ENCODE measurements at regions not wholly inside any gene's neighbourhood (a gene's known extent, or its start where the extent isn't known, plus 50 kb on each side); places are given as distances from the start of the nearest gene placed in this dataset.

DNA sequence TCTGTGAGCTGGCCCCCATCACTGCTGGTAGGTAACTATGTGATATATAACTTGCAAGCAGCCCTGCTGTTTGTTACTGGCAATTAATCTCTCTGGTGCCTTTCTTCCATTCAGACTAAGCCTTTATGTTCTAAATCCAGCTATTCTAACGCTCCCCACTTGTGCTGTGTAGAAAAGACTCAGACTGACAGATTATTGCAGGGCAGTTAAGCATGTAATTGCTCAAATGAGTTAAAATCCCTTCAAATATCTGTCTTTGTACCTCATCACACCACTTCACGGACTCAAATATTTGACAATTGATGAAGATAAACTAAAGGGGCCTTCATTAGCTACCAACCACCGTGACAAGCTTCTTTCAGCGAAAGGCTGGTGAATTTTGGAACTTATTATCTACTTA lies 416.2 kb downstream of the NR2F2 start:
- DNase-seq = no peak

DNA sequence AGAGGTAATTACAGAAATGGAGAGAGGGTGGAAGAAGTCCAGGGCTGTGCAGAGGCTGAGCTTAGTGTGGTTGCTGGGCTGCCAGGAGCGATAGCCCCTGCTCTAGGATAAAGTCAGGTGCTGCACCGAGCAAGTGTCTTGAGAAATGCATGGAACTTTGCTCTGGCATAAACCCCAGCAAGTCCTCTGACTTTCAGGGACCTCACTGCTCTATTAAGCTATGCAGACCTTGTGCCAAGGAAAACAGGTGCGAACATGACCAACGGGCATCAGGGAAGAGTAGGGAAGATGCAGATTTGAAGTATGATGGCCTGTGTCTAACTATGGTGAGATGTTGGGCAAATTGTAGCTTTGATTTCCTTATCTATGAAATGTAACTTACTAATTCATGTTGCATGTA lies 416.8 kb downstream of the NR2F2 start:
- no peak for DNase-seq

DNA sequence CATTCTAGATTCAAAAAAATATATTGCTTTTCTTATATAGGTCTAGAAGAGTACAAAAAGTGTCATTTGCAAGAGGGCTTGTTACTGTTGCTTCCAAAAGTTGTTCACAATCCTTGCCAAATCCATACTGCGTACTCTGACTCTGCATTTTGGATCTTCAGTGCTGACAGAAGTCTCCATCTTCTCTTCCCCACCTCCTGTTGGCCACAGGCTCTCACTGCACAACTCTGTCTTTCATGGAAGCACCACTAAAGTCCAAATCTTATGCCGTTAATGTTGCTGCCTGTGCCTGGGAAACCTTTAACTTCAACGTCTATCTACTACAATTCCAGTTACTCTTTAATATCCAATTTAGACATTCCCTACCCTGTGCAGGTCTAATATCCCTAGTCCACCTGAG lies 419.9 kb downstream of the NR2F2 start:
- no peak for DNase-seq

DNA sequence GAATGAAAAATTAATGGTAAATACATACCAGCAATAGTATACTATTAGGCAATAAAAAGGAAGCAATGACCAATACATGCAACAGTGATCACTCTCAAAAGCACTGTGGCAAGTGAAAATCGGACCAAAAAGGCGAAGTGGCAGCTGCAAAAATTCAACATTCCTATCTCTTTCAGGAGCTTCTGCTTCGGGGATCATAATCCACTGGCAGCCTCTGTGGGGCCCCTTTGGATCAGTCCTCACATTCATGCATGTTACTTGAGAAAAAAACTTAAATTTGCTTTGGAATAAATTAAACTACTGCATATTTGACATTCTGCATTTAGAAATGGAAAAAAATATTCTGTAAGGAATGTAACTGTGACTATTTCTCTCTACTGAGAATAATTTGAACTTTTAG lies 425.6 kb downstream of the NR2F2 start:
- no peak for DNase-seq

DNA sequence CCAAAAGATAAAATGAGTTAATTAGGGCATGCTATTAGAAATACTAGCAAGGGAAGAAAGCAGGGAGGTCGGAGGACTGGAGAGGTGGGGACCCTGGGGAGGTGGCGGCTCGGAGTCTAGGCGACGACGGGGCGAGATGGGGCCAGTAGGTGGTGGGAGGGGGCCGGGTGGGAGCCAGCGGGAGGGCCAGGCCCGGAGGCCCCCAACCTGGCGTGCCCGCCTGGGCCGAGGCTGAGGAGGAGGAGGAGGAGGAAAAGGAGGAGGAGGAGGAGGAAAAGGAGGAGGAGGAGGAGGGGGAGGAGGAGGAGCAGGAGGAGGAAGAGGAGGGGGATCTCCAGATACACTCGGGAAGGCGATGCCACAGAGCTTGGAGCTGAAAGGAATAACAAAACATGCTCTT lies 426.2 kb downstream of the NR2F2 start:
- no peak for DNase-seq

DNA sequence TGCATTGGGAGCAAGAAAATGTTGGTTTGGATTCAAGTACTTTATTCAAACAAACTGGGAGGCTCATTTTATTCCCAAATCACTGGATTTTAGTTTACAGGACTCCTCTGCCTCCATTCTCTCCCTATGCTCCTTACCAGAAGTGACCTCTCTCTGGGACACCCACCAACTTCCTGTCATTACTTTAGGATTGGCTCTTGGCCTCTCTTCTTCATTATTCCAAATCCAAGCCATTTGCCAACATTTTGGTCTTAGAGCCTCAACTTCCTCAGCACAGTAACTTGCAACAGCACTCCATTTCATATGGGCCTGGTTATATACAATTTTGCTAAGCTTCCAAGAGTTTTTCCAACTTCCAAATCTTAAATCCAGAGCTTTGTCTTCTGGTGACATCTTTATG lies 432.1 kb downstream of the NR2F2 start:
- DNase-seq = no peak

DNA sequence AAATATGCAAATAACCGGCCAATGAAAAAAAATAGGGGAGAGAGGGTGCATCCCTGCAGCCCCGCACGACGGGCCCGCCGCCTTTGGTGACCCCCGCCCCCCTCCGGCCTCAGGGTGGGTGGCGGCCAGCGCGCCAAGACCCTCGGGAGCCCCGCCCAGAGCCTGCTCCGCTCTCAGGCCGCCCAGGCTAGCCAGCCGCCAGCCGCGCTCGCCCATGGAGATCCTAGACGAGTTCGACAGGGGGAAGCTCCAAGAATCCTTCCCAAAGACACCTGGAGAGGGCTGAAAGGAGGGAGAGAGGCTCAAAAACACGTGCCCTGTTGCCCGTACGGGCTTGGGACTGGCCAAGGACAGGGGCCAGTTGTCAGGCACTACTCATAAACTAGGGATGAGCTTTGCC lies 434.0 kb downstream of the NR2F2 start:
- no peak for DNase-seq

DNA sequence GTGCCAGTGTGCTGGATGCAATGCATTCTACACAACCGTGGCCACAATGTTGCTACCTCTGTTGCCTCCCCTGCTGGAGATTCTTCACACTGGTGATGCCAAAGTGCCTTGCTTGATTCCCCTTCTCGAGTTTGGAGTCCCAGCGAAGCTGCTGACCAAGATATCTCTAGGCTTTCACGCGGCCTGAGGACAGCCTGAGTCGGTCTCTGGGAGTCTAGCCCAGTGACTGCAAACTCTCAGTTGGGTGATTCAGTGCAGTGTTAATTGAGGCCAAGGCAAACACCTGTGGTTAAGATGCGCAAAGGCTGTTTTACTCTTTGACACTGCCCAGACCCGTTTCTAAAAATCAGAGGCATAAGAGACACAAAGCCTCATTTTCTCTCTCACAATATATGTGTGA lies 434.4 kb downstream of the NR2F2 start:
- DNase-seq = no peak

DNA sequence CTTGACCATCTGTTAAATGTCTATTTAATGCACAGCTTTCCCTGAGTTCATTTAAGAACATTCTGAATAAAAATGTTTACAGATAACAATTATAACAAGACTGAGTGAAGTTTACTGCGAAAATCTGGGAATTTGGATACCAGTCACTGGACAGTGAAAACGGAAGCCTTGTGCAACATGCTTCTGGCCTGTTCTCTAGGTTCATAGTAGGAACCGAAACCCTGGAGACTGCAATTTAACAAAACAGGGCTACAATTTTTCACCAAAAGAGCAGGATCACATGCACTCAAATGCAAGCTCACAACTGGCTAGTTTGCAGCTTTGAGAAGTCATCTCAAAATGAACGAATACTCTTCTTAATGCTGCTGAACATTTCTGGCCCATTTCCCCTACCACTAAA lies 435.9 kb downstream of the NR2F2 start:
- DNase-seq = no peak

DNA sequence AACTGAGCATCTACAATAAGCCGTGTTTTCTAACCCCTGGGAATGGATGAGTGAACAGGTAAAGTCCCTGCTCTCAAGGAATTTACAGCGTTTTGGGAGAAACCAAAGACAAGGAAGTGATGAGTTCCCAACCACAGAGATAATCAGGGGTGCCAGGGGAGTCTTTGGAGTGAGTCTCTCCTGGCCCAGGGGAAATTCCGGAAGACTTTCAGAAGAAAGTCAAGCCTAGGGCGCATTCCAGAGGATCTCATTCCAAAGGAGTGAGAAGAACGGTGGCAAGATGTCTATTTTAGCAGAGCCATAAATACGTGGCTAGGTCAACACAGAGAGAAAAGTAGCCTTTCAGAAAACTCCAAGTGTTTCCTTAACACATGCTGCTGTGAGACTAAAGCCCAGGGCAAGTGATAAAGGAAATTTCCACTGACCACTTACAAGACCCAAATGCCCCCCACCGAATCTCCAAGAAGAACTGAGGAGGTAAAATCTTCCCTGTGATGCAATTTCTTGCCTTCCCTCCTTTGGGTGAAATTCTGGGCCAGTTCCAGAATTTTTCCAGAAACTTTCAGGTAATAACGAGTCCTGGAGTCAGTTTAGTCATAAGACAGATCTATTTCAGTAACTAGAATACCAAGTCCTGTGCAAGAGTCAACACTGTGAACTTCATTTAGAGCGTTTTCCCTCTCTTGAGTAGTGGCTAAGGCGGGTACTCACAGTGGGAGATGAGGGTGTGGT lies 437.4 kb downstream of the NR2F2 start:
- DNase-seq = no peak

DNA sequence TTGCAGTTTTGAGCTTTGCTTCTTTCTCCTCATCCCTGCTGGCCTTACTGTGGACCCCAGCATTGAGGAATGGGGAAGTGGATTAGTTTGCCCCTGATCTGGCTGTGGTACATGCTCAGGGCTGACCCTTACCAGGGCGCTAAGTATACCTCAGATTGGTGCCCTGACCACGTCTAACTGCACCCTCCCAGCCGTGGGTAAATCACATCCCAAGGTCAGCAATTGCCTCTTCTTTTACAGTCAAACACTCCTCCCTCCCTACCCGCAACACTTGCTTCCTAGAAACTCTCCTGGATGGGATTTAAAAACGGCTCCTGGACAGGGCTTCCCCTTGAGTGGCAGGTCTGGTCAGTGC lies 437.9 kb downstream of the NR2F2 start:
- DNase-seq = no peak

DNA sequence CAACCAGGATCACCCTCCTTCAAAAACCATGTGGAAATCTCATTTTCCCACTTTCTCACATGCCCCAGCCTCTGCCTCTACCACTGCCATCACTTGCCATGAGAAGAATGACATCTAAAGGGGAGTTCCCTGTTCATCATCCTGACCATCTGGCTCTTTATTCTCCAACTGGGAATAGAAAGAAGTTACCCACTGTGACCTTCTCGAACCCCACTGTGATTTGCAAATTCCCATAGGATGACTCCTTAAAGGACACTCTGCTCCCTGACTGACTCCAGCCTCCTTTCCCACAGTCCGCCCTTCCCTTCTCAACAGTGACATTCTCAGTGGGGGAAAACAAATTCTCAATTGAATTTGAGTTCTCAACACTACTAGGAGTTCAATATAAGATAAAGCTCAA lies 440.5 kb downstream of the NR2F2 start:
- DNase-seq = no peak

DNA sequence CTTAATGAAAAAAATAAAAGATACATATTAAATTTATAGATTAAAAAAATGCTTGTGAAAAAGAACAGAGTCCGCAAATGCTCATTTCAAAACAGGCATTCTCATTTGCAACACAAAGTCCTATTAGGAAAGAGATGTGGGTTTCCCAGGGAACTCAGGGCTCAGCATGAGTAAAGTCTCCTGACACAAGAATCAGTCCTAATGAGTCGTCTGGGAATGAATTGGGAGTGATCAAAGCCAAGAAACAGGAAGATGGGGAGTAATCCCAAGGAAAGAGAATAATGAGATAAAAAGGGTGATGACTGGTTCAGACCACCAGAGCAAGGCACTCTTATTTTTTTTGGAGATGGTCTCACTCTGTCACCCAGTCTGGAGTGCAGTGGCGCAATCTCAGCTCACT lies 443.7 kb downstream of the NR2F2 start:
- DNase-seq = no peak

DNA sequence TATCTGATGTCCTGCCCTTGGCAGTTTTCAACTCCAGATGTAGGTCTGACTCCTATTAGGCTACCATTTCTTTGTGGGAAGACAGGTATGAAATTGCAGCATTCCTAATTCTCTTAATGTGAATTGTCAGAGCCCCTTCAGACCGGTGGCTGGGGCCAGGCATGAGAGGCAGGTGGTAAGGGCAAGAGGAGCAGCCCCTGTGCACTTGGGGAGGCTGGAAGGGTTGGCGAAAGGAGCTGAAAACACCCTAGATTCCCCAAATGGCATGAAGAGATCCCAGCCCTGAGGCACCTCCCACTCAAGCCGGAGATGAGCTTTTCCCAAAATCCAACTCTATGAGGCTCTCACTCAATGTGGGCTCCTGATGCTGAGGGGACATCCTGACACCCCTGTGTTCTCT lies 453.2 kb downstream of the NR2F2 start:
- no peak for DNase-seq

DNA sequence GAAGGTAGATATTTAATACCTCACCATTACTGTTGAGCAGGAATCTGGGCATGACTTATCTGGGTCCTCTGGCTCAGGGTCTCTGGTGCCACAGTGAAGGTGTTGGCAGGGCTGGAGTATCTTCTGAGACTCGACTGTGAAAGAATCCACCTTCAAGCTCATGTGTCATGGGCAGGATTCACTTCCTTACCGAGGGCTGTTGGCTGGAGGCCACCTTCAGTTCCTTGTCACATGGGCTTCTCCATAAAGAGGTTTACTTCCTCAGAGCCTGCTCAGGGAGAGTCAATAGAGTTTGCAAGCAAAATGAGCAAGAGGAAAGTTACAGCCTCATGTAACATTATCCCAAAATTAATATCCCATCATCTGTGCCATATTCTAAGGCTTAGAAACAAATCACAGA lies 459.5 kb downstream of the NR2F2 start:
- no peak for DNase-seq

DNA sequence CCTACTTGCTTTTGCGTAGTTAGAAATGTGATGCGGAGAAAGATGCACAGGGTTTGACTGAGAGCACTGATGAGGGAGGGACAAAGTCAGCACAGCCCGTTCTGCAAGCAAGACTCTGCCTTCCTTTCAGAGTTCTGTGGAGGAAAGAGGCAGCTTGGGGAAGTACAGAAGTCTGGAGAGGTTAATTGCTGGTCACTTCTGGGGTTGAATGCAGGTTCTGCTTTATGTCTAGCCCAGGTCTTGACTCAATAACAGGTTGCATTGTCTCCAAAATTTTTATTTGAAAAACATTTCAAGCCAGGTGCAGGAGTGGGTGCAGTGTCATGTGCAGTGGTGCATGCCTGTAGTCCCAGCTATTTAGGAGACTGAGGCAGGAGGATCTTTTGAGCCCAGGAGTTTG lies 461.7 kb downstream of the NR2F2 start:
- no peak for DNase-seq

DNA sequence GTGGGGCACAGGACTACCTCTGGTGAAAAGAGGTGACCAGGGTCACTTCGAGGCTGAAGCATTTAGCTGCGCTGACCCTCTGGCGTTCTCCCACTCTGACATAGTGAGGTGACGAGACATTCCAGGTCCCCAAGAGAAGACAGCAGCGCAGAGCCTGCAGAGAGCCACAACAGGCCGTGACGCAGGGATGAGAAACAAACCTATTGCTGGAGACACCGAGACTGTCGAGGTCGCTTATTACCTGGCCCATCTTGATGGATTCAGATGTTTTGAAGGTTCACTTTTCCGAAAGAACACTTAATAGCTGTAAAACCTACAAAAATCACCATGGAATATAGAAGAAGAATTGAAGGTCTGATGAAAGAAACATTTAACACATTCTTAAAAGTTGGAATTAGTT lies 466.3 kb downstream of the NR2F2 start:
- DNase-seq = no peak

DNA sequence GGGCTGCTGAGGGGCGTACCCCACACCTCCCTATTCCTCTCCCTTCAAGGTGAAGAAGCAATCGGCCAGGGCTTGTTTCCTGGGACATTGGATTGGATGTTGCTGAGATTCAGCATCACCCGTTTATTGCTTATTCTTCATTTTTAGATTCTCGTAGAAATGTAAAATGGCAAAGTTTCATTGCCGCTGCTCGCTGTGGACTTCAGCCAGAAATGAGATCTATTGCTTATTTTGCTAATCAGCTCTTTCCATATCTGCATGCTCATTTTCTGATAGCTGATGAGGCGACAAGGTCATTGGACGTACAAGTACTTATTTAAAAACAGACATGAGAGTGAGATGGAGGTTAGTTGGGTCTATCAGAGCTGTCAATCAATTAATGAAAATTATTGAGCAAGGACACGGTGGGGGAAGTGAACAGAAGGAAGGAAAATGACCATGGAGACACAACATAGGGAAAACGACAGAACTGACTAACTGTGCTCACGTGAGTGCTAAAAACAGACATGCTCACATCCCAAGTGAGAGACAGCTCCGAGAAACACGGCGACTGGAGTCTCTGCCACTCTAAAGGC lies 471.2 kb downstream of the NR2F2 start:
- no peak for DNase-seq

DNA sequence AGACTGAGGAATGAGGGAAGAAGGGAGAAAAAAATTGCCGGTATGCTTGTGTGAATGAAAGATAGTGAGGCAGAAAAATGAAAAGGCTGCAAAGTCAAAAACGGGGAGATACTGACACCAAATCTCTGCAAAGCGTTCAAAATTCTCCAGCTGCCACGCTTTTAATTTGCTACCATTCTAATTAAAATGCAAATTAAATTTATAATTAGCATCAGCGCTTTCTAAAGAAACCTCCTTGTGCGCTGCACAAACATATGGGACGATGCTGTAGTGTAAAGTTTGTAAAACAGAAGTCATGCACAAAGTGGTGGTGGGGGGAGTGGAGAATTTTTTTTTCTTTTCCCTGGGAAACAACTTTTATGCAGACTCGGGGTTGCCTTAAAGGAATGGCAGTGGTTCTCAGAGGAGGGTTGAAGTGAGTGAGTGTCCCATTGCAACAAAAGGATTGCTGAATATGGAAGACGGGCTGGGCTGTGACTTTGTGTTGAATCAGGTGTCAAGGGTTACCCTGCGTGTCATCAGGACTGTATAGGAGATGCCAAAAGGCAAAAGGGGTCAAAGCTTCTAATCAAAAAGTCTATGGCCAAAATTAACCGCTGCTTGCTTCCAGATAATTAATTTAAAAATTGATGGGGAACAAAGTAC lies 472.2 kb downstream of the NR2F2 start:
- no peak for DNase-seq

DNA sequence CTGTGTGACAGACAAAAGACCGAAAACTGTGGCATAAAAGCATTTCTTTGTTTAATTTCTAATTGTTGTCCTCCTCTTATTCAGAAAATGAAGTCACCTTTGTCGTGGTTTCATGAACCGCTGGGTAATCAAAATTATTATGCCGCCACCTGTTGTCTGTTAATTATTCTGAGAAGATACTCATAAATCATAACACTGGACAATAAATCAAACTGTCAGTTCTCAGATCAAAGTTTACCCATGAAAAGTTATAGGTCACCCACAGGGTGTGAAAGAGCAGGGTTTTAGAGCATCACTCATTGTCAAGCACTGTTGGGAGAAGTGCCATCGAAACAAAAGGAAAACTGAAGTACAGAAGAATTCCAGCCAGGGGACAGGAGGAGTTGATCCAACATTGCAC lies 474.3 kb downstream of the NR2F2 start:
- no peak for DNase-seq

DNA sequence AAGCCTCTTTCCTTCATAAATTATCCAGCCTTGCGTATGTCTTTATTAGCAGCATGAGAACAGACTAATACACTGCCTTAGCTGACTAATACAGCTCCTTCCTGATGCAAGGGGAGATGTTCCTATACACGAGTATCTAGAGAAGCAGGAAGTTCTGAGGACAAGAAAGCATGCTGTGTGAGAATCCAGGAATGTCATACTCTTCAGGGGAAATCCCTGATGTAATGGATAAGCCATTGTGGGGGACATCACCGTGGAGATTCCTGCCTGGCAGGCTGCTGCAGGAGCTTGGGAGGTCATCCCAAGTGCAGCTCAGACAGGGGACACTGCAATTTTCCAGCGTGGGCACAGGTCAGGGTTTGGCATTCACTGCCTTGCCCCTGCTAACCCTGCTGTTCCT lies 476.9 kb downstream of the NR2F2 start:
- DNase-seq = no peak

DNA sequence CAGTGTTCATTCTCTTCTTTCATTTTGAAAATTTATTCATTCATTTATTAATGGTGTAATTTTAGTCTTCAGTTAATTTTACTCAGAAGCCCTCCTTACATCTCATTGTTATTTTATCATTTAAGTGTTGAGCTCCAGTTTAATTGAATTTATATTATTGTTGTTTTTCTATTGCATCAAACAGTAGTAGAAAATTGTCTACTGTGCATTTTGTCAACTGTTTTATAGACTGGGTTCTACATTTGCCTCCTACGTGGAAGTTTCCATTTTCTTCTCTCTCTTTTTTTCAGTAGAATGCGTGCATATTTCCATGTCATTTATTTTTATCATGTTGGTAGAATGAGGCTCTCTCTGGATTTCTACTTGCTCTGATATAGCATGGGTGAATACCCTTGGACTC lies 487.4 kb downstream of the NR2F2 start:
- DNase-seq = no peak

DNA sequence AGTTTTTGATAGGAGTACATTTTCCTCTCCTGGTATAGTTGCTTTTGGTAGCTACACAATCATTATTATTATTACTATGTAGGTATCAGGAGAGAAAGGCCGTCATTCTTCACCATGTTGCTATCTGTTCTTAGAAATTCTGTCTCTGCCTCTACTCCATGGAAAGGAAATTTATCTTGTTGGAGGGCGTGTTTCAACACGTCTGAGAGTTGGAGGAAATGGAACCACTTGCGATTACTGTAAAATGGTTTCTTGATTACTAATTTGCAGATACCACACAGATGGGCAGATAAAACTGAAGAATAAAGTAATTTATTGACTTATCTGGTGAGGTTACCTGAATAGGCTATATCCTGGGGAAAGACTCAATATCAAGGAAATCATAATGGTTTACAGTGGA lies 488.4 kb downstream of the NR2F2 start:
- no peak for DNase-seq

DNA sequence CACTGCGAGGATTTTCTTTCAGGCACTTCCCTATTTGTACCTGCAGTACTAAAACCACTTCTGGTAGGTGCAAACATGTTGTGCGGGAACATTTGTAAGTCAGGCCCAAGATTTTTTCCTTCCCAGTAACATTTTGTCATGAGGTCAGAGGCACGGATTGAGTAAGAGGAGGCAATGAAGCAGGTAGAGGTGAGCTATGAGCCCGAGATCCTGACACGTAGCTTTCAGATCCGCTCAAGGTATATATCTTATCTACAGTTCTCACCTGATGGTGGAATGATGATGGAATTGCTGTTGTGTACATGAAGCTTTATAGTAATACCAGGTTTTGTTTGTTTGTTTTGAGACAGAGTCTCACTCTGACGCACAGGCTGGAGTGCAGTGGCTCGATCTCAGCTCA lies 497.5 kb downstream of the NR2F2 start:
- no peak for DNase-seq
